Naive thymus-derived CD8-positive, alpha-beta T cell (primary cell): ENCODE measurements at regions not wholly inside any gene's neighbourhood (a gene's known extent, or its start where the extent isn't known, plus 50 kb on each side); places are given as distances from the start of the nearest gene placed in this dataset.

ENCODE experiments used
- ATAC-seq, 2 donors: fragments of 150-1000 bp; cut with Tn5 transposase in 1 of 2; sonication (Bioruptor Pico), chemical (Tn5 transposase) in 1 of 2; 1 replicate in 1 of 2; 2 replicates in 1 of 2; pipeline ENCODE4 v1.10.0; 2021; ENCODE audit warnings: mild to moderate bottlenecking in 2 of 2, moderate library complexity in 2 of 2
- POLR2A ChIA-PET: fragments of 350-600 bp; sonication (Branson Sonifier 250); formaldehyde crosslinking; loops from one replicate; lab custom pipeline; 2021; ENCODE audit warnings: antibody characterized with exemption; lab: Charles Lee
- DNase-seq, 10 donors: peaks; one replicate each; pipeline versions ENCODE4 v3.0.0 to v3.0.0-alpha.2; 2020 to 2022
- H3K27ac Mint-ChIP-seq, 10 donors: one replicate each; pipeline ENCODE4 v1.8.0; 2020 to 2022; ENCODE audit warnings: mild to moderate bottlenecking in 10 of 10, mixed read lengths in 10 of 10, moderate library complexity in 4 of 10, inconsistent platforms in 1 of 10
- H3K27me3 Mint-ChIP-seq, 5 donors: one replicate each; pipeline ENCODE4 v1.8.0; 2021 to 2022; ENCODE audit warnings: mixed read lengths in 5 of 5
- H3K36me3 Mint-ChIP-seq, 3 donors: one replicate each; pipeline ENCODE4 v1.8.0; 2020 to 2022; ENCODE audit warnings: mixed read lengths in 3 of 3, mild to moderate bottlenecking in 2 of 3, inconsistent platforms in 1 of 3
- H3K4me1 Mint-ChIP-seq, 4 donors: one replicate each; pipeline ENCODE4 v1.8.0; 2021 to 2022; ENCODE audit warnings: mixed read lengths in 4 of 4
- H3K4me3 Mint-ChIP-seq, 10 donors: one replicate each; pipeline ENCODE4 v1.8.0; 2020 to 2022; ENCODE audit warnings: mild to moderate bottlenecking in 10 of 10, mixed read lengths in 10 of 10, moderate library complexity in 6 of 10, inconsistent platforms in 1 of 10
- H3K9me3 Mint-ChIP-seq, 9 donors: one replicate each; pipeline ENCODE4 v1.8.0; 2020 to 2022; ENCODE audit warnings: mixed read lengths in 9 of 9, mild to moderate bottlenecking in 3 of 9, inconsistent platforms in 1 of 9, moderate library complexity in 1 of 9

DNA sequence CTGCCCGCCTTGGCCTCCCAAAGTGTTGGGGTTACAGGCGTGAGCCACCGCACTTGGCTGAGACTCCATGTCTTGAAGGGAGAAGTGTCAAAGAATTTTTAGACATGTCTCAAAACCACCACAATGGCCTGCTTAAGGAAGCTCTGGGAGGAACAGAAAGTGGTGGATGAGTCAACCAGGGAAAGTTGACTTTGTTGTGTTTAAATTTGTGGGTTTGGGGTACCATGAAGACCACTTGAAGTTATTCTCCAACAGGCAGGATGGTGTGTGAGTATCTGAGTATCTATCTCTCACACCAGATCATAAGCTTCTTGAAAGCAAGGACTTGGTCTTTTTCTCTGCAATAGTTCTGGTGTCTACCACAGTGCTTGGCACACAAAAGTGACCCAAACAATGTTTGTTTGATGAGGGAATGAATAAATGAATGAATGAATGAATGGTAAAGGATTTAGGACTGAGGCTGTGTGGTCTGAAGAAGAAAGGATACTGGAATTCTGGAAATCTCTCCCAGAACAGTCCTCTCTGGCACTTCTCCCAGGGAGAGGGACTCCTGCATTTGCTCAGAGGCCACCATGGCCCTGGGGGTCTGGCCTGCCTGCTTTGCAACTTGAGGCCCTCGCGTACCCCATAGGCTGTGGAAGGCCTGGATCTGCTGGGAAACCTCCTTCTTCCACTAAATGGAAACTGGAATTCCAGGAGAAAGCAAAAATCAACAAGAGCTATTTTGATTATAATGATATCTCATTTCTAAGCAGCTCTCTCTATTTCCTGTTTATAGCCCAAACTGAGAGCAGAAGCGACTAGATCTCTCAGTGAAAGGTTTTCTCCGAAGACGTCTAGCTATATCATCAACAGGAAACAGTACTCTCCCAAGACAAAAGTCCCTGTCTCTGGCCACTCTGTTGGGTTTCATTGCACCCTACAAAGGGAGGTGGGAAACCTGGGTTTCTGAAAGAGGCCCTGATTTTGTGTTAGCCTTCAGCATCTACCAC is 187.9 kb downstream of the PALM2AKAP2 start:
- DNase-seq, result peak in 2 of 10 donors; percentile 13 to 34
- POLR2A ChIA-PET, result interaction anchor here (0.5 to 1.6 kb wide), 5 partner anchors 17 to 1696 kb away, joined by 3 to 5 read pairs (median 4); no protein-coding TSS in a partner anchor
- H3K27ac Mint-ChIP-seq, result peak overlapping the region; percentile 61 to 96 (median 82)
- H3K4me3 Mint-ChIP-seq, result peak overlapping the region in 8 of 10 donors; percentile 3 to 70 (median 42)
- no peaks in the 10 kb centered on the region for H3K9me3 Mint-ChIP-seq
- peaks cover 7 to 74% (median 30%) of the 10 kb centered on the region in 4 donors for H3K4me1 Mint-ChIP-seq
- peak; percentile 49 to 68 for ATAC-seq
- no peaks in the 10 kb centered on the region for H3K36me3 Mint-ChIP-seq
- no peaks in the 10 kb centered on the region for H3K27me3 Mint-ChIP-seq

DNA sequence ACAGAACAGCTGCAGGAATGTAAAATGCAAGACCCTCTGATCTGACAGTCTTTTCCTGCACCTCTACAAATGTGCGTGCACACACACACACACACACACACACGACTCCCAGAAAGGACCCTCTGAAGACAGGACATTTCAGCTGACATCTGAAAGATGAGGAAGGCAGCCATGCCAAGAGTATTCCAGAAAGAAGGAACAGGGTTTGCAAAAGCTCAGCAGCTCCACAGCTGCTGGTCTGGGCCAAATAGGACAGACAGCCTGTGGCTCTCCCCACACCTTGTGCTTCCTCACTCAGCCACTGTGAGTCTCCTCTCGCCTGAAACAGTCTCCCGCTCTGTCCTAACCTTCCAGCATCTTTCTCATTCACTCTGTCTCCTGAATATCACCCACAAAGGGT is 189.0 kb downstream of the PALM2AKAP2 start:
- DNase-seq, result peak in 1 of 10 donors; percentile 17
- H3K27ac Mint-ChIP-seq, result peak overlapping the region; percentile 41 to 96 (median 84)
- POLR2A ChIA-PET, result interaction anchor here (0.5 to 1.6 kb wide), 3 partner anchors 18 to 1695 kb away, joined by 3 to 4 read pairs (median 4); no protein-coding TSS in a partner anchor
- no peak for ATAC-seq
- H3K9me3 Mint-ChIP-seq, result no peaks in the 10 kb centered on the region
- H3K27me3 Mint-ChIP-seq, result peaks cover 0 to 2% (median 0%) of the 10 kb centered on the region in 5 donors
- H3K36me3 Mint-ChIP-seq, result no peaks in the 10 kb centered on the region
- H3K4me1 Mint-ChIP-seq, result peaks cover 7 to 76% (median 30%) of the 10 kb centered on the region in 4 donors
- H3K4me3 Mint-ChIP-seq, result peak overlapping the region in 8 of 10 donors; percentile 19 to 70 (median 42)

DNA sequence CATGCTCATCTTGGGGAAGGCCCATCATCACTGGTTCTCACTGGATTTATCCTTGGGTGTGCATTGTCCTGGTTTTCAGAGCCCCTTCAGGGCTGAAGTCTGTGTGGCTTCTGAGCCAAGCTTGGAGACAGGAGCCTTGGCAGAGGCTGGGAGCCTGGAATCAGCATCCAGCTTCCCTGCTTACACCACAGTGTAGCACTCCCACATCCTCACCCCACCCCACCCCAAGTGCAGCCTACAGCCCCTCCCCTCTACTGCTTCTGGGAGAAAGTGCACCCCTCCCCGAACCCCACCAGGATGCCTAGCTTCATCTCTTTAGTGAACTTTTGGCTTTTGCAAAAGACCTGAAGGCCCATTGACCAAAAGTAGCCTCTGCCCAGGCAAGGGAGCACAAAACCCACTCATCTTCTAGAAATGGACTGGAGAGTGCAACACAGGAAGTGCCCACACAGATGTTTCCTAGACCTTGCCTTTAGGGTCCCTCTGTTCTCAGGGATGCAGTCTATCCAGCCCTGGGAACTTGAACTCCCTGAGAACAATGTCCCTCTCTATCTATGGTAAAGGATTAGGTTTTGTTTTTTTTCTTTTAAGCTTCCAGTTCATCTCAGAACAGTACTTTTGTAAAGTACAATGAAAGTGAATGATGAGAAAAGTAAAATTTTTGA is 189.7 kb downstream of the PALM2AKAP2 start:
- peaks cover 0 to 2% (median 0%) of the 10 kb centered on the region in 5 donors for H3K27me3 Mint-ChIP-seq
- no peaks in the 10 kb centered on the region for H3K36me3 Mint-ChIP-seq
- POLR2A ChIA-PET, result interaction anchor here (1.4 kb wide), 1 partner anchor 70 kb away, joined by 3 read pairs; no protein-coding TSS in a partner anchor
- peak overlapping the region in 9 of 10 donors; percentile 21 to 96 (median 89) for H3K27ac Mint-ChIP-seq
- no peak for ATAC-seq
- no peaks in the 10 kb centered on the region for H3K9me3 Mint-ChIP-seq
- no peak for DNase-seq
- H3K4me1 Mint-ChIP-seq, result peaks cover 7 to 83% (median 30%) of the 10 kb centered on the region in 4 donors
- peak overlapping the region in 3 of 10 donors; percentile 12 to 36 (median 31) for H3K4me3 Mint-ChIP-seq

DNA sequence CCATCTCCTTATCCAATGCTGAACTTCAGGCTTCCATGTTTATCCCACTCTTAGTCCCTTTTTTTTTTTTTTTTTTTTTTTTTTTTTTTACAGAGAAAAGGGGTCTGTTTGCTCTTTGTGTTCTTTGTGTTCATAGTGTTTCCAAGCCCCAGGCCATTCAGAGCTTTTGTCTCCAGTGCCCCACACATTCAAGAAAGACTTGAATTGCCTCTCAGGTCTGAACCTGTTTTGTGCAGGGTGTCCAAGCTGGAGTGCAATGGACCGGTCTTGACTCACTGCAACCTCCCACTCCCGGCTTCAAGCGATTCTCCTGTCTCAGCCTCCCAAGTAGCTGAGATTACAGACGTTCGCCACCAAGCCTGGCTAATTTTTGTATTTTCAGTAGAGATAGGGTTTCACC is 191.2 kb downstream of the PALM2AKAP2 start:
- peak overlapping the region in 2 of 10 donors; percentile 63 to 96 for H3K27ac Mint-ChIP-seq
- H3K4me1 Mint-ChIP-seq, result peaks cover 7 to 89% (median 30%) of the 10 kb centered on the region in 4 donors

DNA sequence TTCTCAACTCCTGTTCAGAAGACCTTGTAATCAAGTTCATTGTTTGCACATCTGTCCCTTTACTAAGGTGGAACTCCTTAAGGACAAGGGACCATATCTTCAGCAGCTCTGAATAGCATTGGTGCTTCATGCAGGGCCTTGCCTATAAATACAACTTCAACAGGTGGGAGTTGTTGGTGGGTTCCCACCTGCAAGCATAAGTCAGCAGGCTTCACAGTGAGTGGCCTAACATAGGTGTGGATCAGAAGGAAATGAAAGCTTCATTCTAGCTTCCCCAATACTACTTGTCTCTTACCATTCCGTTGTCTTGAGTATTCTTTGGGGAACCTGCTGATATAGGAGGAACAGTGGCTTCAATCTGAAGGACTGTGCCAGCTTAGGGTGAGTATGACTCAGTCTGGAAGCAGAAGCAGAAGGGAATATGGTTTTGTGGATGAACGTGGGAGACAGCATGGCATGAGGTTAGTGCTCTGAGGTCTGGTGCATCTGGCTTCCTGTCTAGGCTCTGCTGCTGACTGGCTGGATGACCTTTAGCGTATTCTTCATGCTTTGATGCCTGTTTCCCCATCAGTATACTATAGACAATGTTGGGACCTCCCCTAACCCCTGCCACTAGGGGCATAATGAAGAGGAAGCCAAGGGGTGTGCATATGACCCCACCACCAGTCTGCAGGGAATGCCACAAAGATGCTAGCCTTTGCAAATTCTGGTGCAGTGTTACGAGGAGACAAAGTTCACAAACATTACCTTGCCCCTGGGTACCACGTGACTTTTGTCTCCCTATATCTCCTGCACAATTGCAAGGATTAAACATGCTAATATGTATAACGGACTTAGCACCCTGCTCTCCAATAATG is 192.3 kb downstream of the PALM2AKAP2 start:
- POLR2A ChIA-PET, result interaction anchor here (0.6 kb wide), 1 partner anchor 26 kb away, joined by 5 read pairs; no protein-coding TSS in a partner anchor

More for the DNA sequence above, 191.2 kb downstream of the PALM2AKAP2 start:
- POLR2A ChIA-PET, result no interaction called here
- ATAC-seq (no peak), DNase-seq (no peak)
- Mint-ChIP-seq H3K36me3 (no peaks in the 10 kb centered on the region), H3K9me3 (no peaks in the 10 kb centered on the region), H3K4me3 (no peak overlapping the region), H3K27me3 (peaks cover 0 to 2% (median 0%) of the 10 kb centered on the region in 5 donors)

DNA sequence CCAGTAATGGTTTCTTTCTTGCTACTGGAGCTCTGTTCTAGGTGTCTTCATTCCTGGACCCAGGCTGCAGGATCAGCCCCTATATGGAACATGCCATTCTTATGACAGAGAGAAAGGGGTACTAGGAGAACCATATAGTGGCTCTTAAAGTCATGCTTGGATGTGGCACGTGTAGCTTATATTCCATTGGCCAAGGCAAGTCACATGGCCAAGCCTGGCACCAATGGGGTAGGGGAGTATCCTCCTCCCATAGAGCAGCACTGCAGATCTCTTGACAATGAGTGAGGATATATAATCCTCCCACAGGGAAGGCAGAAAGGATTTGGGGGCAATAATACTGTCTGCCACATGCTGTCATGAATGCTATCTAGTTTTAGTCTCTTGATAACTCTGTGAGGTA is 193.3 kb downstream of the PALM2AKAP2 start:
- POLR2A ChIA-PET, result no interaction called here
- DNase-seq (no peak), ATAC-seq (no peak)
- H3K36me3 Mint-ChIP-seq, result no peaks in the 10 kb centered on the region
- peaks cover 0 to 2% (median 0%) of the 10 kb centered on the region in 5 donors for H3K27me3 Mint-ChIP-seq
- H3K27ac Mint-ChIP-seq, result peak overlapping the region in 1 of 10 donors; percentile 60
- H3K4me3 Mint-ChIP-seq, result no peak overlapping the region
- H3K9me3 Mint-ChIP-seq, result no peaks in the 10 kb centered on the region
- H3K4me1 Mint-ChIP-seq, result peaks cover 7 to 75% (median 19%) of the 10 kb centered on the region in 4 donors

More for the DNA sequence above, 192.3 kb downstream of the PALM2AKAP2 start:
- H3K9me3 Mint-ChIP-seq, result no peaks in the 10 kb centered on the region
- peaks cover 0 to 2% (median 0%) of the 10 kb centered on the region in 5 donors for H3K27me3 Mint-ChIP-seq
- H3K27ac Mint-ChIP-seq, result peak overlapping the region in 4 of 10 donors; percentile 48 to 75 (median 59)
- peak in 1 of 2 donors; percentile 57 for ATAC-seq
- peak in 1 of 10 donors; percentile 15 for DNase-seq
- H3K4me3 Mint-ChIP-seq, result peak overlapping the region in 1 of 10 donors; percentile 30
- H3K4me1 Mint-ChIP-seq, result peaks cover 7 to 83% (median 28%) of the 10 kb centered on the region in 4 donors
- no peaks in the 10 kb centered on the region for H3K36me3 Mint-ChIP-seq

DNA sequence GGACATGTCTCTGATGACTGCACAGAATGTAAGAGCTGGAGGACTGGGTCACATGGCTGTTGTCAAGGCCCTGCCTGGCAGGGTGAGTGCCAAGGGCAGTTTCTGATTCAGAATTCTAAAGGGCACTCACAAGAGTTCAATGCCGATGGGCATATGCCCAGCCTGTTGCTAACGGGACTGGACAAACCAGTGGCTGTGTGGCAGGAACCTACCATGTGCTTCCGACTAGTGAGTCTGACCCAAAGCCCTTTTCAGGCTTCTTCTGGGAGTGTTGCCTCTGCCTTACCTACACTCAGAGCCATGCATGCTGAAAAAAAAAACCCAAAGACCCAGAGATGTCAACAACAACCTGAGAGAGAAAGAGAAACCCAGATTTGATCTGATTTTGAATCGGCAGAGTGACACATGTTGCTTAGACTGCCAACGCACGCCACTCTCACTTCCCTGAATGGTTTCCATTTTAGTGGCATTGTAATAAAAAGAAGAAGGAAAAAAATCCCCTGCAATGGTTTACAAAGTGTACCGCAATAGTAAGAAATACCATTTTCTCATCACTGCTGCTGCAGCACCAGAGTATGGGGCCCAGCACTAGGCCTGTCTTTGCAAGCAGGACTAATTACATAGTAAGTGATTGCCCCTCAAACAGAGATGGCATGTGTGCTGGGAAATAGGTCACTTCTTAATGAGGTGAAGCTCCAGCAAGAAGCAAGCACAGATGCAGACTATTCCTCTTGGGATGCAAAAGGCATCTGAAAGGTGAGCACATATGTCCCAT is 194.3 kb downstream of the PALM2AKAP2 start:
- Mint-ChIP-seq H3K9me3 (no peaks in the 10 kb centered on the region), H3K27ac (peak overlapping the region in 2 of 10 donors; percentile 60), H3K36me3 (no peaks in the 10 kb centered on the region), H3K4me1 (peaks cover under 1 to 65% (median 9%) of the 10 kb centered on the region in 4 donors), H3K27me3 (peaks cover 0 to 2% (median 0%) of the 10 kb centered on the region in 5 donors), H3K4me3 (no peak overlapping the region)
- peak in 1 of 2 donors; percentile 56 for ATAC-seq
- DNase-seq, result no peak
- POLR2A ChIA-PET, result no interaction called here

DNA sequence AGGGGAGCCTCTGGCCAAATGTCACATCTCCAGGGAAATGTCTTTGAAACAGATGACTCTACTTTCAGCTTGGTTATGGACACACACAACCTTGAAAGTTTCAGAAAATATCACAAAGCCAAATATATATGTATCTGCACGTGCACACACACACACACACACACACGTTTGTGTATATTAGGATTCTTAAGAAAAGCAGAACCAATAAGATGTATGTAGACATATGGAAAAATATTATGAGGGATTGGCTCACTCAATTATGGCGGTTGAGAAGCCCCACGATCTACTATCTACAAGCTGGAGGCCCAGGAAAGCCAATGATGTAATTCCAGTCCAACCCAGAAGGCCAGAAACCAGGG is 194.9 kb downstream of the PALM2AKAP2 start:
- POLR2A ChIA-PET, result no interaction called here
- H3K9me3 Mint-ChIP-seq, result no peaks in the 10 kb centered on the region
- no peak for ATAC-seq
- DNase-seq, result no peak
- H3K27me3 Mint-ChIP-seq, result peaks cover 0 to 2% (median 0%) of the 10 kb centered on the region in 5 donors
- H3K27ac Mint-ChIP-seq, result peak overlapping the region in 1 of 10 donors; percentile 60
- H3K4me3 Mint-ChIP-seq, result no peak overlapping the region
- H3K36me3 Mint-ChIP-seq, result no peaks in the 10 kb centered on the region
- peaks cover 0 to 60% (median 3%) of the 10 kb centered on the region in 4 donors for H3K4me1 Mint-ChIP-seq

DNA sequence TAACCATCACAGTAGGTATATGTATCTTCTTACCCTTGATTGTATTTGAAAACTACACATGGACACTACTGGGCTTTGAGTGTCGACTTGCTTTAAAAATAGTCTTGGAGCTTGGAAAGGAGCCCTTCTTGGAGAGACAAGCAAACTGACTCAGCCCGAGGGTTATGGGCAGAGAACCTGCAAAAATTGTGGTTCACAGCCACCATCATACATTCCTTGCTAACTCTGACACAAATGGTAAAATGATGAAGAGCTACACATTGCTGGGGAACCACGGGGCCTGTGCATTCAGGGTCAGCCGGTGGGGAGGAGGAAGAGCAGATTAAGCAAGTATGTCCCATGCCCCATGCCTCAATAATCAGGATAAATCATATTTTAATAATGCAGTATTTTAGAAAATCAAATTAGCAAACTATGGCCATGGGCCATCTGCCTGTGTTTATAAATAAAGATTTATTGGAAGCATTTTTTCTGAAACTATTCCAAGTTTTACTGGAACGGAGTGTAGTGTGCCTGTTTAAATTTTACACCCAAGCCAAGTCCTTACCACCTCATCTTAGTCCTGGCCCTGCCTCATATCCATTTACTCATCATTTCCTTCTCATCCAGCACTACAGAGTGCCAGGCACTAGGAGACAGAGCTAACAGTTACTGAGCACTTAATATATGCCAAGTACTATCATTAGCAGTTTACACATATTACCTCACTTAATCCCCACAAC is 195.7 kb downstream of the PALM2AKAP2 start:
- peak overlapping the region in 1 of 10 donors; percentile 60 for H3K27ac Mint-ChIP-seq

DNA sequence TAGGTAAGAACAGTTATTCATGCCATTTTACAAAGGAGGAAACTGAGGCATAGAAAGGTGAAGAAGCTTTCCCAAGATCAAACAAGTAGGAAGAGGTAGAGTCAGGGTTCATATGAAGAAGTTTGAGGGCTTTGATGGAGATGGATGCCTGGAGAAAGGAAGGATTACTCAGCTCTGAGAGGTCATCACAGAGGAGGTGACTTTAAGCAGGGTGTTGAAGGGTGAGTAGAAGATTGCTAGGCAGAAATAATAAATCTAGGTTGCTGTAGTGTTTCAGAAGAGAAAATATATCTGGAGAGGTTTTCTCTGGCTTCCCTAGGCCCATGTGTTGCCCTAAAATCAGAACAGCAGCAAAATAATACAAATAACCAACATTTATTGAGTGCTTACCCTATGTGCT is 196.3 kb downstream of the PALM2AKAP2 start:
- H3K4me3 Mint-ChIP-seq, result no peak overlapping the region
- no peaks in the 10 kb centered on the region for H3K36me3 Mint-ChIP-seq
- H3K27me3 Mint-ChIP-seq, result peaks cover 0 to 2% (median 0%) of the 10 kb centered on the region in 5 donors
- H3K27ac Mint-ChIP-seq, result no peak overlapping the region
- no peak for DNase-seq
- POLR2A ChIA-PET, result no interaction called here
- peaks cover 0 to 52% (median 2%) of the 10 kb centered on the region in 4 donors for H3K4me1 Mint-ChIP-seq
- ATAC-seq, result no peak
- H3K9me3 Mint-ChIP-seq, result no peaks in the 10 kb centered on the region

More for the DNA sequence above, 195.7 kb downstream of the PALM2AKAP2 start:
- H3K36me3 Mint-ChIP-seq, result no peaks in the 10 kb centered on the region
- H3K4me3 Mint-ChIP-seq, result no peak overlapping the region
- H3K9me3 Mint-ChIP-seq, result no peaks in the 10 kb centered on the region
- H3K4me1 Mint-ChIP-seq, result peaks cover 0 to 54% (median 2%) of the 10 kb centered on the region in 4 donors
- no peak for DNase-seq
- POLR2A ChIA-PET, result no interaction called here
- peaks cover 0 to 2% (median 0%) of the 10 kb centered on the region in 5 donors for H3K27me3 Mint-ChIP-seq
- ATAC-seq, result no peak
